AG09319 (cell line): ENCODE measurements at regions not wholly inside any gene's neighbourhood (a gene's known extent, or its start where the extent isn't known, plus 50 kb on each side); places are given as distances from the start of the nearest gene placed in this dataset.

Experiments used
- DNase-seq: peaks from one replicate; pipeline ENCODE4 v3.0.0-alpha.2; 2010; ENCODE audit warnings: low read depth; ENCODE audit errors: extremely low read depth
- TF ChIP-seq, protein P1 (sequence below): IDR thresholded peaks from 2 replicates; pipeline ENCODE4 v1.5.1; 2011; ENCODE audit warnings: low read depth, mild to moderate bottlenecking, inconsistent platforms, low read length, moderate library complexity

DNA sequence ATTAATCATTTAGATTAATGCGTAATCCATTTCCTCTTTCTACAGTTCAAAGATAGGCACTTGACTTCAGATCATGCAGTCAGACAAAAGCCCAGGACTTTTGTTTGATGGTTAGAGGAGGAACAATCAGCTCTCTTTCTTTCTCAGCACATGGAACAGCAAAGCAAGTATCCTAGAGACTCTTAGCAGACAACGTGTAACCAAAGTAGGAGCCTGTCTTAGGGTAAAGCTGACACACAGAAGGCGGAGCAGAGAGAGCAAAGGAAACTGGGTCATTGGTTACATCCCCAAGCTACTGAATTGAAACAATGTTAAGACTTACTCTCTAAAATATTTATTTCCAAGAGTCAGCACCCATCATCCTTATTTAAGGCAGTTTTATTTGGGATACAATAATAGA is 110.0 kb upstream of the HES1 start:
- TF ChIP-seq, protein P1, sequence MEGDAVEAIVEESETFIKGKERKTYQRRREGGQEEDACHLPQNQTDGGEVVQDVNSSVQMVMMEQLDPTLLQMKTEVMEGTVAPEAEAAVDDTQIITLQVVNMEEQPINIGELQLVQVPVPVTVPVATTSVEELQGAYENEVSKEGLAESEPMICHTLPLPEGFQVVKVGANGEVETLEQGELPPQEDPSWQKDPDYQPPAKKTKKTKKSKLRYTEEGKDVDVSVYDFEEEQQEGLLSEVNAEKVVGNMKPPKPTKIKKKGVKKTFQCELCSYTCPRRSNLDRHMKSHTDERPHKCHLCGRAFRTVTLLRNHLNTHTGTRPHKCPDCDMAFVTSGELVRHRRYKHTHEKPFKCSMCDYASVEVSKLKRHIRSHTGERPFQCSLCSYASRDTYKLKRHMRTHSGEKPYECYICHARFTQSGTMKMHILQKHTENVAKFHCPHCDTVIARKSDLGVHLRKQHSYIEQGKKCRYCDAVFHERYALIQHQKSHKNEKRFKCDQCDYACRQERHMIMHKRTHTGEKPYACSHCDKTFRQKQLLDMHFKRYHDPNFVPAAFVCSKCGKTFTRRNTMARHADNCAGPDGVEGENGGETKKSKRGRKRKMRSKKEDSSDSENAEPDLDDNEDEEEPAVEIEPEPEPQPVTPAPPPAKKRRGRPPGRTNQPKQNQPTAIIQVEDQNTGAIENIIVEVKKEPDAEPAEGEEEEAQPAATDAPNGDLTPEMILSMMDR, result no peak
- DNase-seq, result no peak

DNA sequence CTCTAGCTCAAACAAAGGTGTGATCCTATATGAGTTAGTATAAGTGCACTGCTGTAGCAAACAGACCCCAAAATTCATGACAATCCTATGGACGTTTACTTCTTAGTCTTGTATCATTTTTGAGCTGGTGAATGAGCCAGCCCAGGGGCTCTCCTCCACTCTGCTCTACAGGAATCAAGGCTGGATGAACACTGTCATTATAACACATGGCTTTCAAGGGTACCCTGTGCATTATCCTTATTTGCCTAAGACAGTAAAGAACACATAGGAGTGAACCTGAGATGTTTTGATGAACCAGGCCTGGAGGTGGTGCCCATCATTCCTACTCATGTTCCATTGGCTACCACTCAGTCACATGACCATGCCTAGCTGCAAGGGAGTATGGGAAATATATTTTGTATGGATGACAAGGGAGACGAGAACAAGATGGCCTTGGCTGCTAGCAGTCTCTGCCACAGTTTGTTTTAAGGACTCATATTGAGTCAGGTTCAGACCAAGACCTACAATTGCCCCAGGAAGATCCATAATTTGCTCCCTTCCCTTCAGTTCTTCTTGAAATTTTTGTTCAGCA is 107.4 kb upstream of the HES1 start:
- TF ChIP-seq, protein P1, result no peak

DNA sequence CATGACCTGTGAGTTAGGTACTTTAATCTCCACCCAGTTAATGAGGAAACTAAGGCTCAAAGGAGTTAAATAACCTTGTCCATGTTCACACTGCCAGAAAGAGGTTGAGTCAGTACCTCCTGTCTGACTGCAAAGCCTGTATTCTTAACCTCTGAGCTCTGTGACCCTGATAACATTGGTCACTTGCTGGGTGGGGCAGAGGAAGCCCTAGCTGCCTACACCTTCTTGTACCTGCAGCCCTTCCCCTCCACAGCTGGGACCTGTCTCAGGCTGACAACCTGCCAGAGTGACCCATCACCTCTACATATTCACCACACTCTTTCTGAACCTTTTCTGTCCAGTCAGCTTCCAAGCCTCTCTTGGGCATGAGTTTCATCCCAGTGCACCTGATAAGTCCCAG is 106.1 kb upstream of the HES1 start:
- TF ChIP-seq, protein P1, result no peak
- no peak for DNase-seq

More for the DNA sequence above, 107.4 kb upstream of the HES1 start:
- no peak for DNase-seq

DNA sequence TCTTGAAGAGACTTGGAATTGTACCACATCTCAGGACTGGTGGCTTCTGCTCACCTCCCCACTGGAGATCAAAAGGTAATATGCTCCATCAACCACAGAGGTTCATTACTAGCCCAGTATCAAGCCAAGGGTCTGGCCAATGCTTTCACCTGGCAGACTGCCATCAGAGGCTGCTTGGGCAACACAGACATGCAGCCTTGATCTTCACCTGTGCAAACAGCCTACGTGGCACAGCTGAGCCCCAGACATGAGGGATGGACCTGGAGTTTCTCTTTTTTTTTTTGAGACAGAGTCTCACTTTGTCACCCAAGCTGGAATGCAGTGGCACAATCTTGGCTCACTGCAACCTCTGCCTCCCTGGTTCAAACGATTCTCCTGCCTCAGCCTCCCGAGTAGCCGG is 105.6 kb upstream of the HES1 start:
- TF ChIP-seq, protein P1, result no peak

DNA sequence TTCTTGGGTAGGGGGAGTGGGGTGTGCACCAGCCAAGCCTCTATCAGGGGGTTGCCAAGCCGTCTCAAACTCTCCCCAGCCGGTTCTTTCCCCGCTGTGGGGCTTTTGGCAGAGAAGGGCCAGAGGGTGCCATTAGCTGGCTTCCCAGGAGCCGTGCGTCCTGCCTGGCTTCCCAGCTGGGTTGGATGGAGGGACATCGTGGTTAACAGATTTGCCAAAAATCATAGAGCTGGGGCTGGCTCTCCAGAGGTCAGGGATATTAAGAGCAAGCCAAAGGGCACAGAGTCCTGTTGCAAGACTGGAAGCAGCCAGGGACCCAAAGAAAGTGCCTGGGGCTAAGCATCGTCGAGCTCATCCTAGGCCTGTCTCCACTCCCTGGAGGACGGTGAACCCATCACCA is 104.6 kb upstream of the HES1 start:
- TF ChIP-seq, protein P1, result no peak
- no peak for DNase-seq

More for the DNA sequence above, 105.6 kb upstream of the HES1 start:
- DNase-seq, result no peak

DNA sequence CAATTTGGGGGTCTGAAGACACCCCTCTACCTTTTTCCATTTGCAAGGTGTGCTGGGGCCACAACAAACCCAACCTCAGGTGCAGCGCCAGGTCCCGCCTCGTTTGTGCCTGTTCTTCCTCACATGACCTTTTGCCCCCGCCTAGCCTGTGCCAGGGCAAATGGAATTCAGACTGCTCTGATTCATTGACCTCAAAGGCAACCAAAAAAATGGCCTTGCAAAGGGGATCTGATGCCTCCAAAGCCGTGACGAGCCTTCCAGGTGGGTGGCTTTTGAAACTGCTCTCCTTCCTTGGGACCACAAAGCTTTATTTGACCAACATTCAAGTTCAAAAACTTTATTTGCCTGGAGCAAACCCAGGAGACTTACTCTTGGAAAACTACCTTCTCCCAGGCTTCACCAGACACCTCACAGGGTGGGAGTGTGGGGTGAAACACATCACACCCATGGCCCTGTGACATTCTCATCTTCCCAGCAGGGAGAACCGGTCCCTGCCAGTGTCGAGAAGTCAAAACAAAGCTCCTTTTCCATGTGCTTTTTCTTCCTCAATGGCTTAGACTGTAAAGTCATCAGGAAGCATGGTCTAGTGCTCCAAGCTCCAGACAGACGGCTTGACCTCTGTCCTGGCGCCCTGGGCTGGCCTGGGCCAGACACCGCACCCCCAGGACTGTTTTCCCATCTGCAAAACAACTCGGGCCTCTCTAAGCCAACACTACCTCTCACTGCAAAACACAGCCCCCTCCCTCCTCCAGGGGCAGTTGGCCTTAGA is 103.9 kb upstream of the HES1 start:
- DNase-seq, result no peak
- TF ChIP-seq, protein P1, result no peak

DNA sequence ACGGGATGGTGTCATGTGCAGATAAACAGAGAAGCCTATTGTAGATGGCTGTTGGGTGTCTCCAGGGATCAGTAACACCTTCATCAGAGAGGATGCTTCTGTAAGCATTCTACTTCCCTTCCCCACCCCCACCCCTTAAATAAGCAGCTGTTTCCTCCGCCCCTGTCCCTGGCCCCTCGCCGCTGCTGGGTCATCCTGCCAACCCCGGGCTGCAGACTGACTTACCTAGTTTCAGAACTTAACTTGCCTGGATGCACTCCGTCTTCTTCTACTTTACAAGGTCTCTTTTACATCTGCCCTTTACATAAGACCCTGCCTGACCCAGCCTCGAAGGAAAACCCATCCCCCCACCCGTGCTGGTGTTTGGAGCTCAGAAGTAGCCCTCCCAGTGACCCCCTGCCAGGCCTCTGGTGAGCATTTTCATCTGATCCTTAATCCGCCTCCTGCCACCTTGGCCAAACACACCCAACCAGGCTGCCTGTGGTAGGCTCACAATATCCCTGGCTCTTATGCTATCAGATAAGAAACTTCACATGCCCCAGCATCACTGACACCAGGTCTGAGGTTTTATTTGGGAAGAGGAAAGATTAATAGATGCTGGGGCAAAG is 103.0 kb upstream of the HES1 start:
- TF ChIP-seq, protein P1, result no peak
- DNase-seq, result no peak
